GM23248 (cell line): ENCODE measurements at regions not wholly inside any gene's neighbourhood (a gene's known extent, or its start where the extent isn't known, plus 50 kb on each side); places are given as distances from the start of the nearest gene placed in this dataset.

Source experiments
- EZH2 ChIP-seq: fragments of 200-600 bp; sonication (generic); IDR thresholded peaks from 2 replicates; pipeline ENCODE4 v1.6.1; 2018; ENCODE audit warnings: antibody characterized with exemption, mild to moderate bottlenecking; ENCODE audit not compliant: insufficient read depth, poor library complexity, severe bottlenecking
- EZH2phosphoT487 ChIP-seq: fragments of 200-600 bp; sonication (generic); IDR thresholded peaks from 2 replicates; pipeline ENCODE4 v1.6.1; 2018; ENCODE audit warnings: antibody characterized with exemption, moderate library complexity, mild to moderate bottlenecking, low read depth; ENCODE audit not compliant: insufficient read depth

GRCh38 chr5:143544606-143545005 lies 141.1 kb upstream of the NR3C1 start:
- TF ChIP-seq EZH2: no peak
- TF ChIP-seq EZH2phosphoT487: no peak
